SH-SY5Y (cell line): ENCODE measurements at regions not wholly inside any gene's neighbourhood (a gene's known extent, or its start where the extent isn't known, plus 50 kb on each side); places are given as distances from the start of the nearest gene placed in this dataset.

Experiments
- GATA2 ChIP-seq: IDR thresholded peaks from 2 replicates; pipeline ENCODE4 v1.6.1; 2011; ENCODE audit warnings: mild to moderate bottlenecking, low read depth, low read length
- GATA3 ChIP-seq: IDR thresholded peaks from 2 replicates; pipeline ENCODE4 v1.6.1; 2011; ENCODE audit warnings: low read depth, mild to moderate bottlenecking, low read length, moderate library complexity

DNA sequence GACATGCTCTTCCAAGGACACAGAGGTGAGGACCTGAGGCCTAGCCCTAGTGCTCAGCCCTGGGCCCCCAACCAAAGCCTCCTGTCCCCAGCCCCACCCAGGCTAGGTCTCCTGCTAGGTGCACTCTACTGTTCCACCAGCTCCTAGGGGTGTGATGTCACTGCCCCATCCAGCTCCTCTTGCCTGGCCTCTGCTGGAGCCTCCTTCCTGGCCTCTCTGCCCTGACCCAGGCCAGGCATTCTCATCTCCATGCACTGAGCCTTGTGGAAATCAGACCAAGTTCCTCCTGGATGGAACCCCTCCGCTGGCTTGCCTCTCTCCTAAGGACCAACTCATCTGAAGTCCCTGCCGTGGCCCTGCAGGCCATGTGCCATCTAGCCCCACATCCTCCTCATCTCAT lies 156.8 kb downstream of the INHBB start:
- TF ChIP-seq GATA2 (no peak), GATA3 (no peak)
